K562 (cell line): ENCODE measurements at regions not wholly inside any gene's neighbourhood (a gene's known extent, or its start where the extent isn't known, plus 50 kb on each side); places are given as distances from the start of the nearest gene placed in this dataset.

Experiments used
- ATAC-seq: fragments of 200-7000 bp; cut with Tn5 transposase; 3 replicates; pipeline ENCODE4 v1.9.1; 2020; ENCODE audit warnings: moderate library complexity
- BruUV-seq: library from RNA; stranded (reverse); fragments of 400-500 nt; replicated peaks from 2 replicates; lab custom pipeline; 2021; lab: Mats Ljungman, UMichigan
- CTCF ChIA-PET: fragments of 300-600 bp; formaldehyde crosslinking; extraction: SDS; loops from one replicate; lab custom pipeline; 2021; ENCODE audit warnings: low intra/inter-chr PET ratio; lab: Yijun Ruan, JAX
- POLR2A ChIA-PET: fragments of 300-600, 350-650 bp; sonication (Branson Sonifier 250); formaldehyde crosslinking; extraction: SDS; loops from one replicate; lab custom pipeline; 2021; ENCODE audit warnings: antibody characterized with exemption, inconsistent platforms; lab: Yijun Ruan, JAX
- DNase-seq, 4 experiments: peaks; one replicate each; pipeline versions ENCODE4 v3.0.0 to v3.0.0-alpha.2; 2011 to 2018; ENCODE audit warnings: low spot score in 3 of 4, mixed read lengths in 3 of 4; ENCODE audit errors: extremely low read depth in 1 of 4
- FAIRE-seq: peaks from 2 replicates; lab custom pipeline; 2011; peaks lifted over from hg19 to GRCh38; lab: Jason Lieb, UNC
- H2AFZ ChIP-seq: 2 replicates; pipeline ENCODE4 v1.6.0; 2011; ENCODE audit warnings: low read depth, low read length, control low read depth, inconsistent platforms
- H3K27ac ChIP-seq: fragments of 200-600 bp; 3 replicates; pipeline ENCODE4 v1.8.0; 2011; ENCODE audit warnings: low read depth, mild to moderate bottlenecking, control low read depth, inconsistent platforms, low read length, moderate library complexity, mixed read lengths; ENCODE audit errors: extremely low read depth
- H3K27me3 ChIP-seq, 2 experiments: fragments of 300-600 bp in 1 of 2; 2 replicates in 1 of 2; 3 replicates in 1 of 2; pipeline versions ENCODE4 v1.6.0 to v1.8.0; 2011; ENCODE audit warnings: inconsistent platforms in 2 of 2, low read length in 2 of 2, mild to moderate bottlenecking in 1 of 2, mixed read lengths in 1 of 2, moderate library complexity in 1 of 2; ENCODE audit not compliant: control insufficient read depth in 2 of 2, insufficient read depth in 2 of 2
- H3K36me3 ChIP-seq: fragments of 300-600 bp; 3 replicates; pipeline ENCODE4 v1.8.0; 2011; ENCODE audit warnings: mild to moderate bottlenecking, low read length, inconsistent platforms; ENCODE audit not compliant: control insufficient read depth, insufficient read depth
- H3K4me1 ChIP-seq, 2 experiments: fragments of 200-600 bp in 1 of 2; replicated peaks in 1 of 2; 2 replicates in 1 of 2; 3 replicates in 1 of 2; pipeline versions ENCODE4 v1.5.1 to v1.8.0; 2011; ENCODE audit warnings: inconsistent platforms in 2 of 2, low read length in 2 of 2, mild to moderate bottlenecking in 1 of 2, mixed read lengths in 1 of 2, moderate library complexity in 1 of 2; ENCODE audit not compliant: control insufficient read depth in 2 of 2, insufficient read depth in 2 of 2
- H3K4me2 ChIP-seq: 2 replicates; pipeline ENCODE4 v1.6.1; 2011; ENCODE audit warnings: low read length, control low read depth, inconsistent platforms, mixed read lengths; ENCODE audit not compliant: insufficient read depth
- H3K4me3 ChIP-seq: fragments of 200-600 bp; sonication (generic), shearing (Covaris generic); 2 replicates; pipeline ENCODE4 v1.5.1; 2016; ENCODE audit warnings: control low read depth, inconsistent platforms
- H3K79me2 ChIP-seq: fragments of 200-600 bp; 3 replicates; pipeline ENCODE4 v1.8.0; 2011; ENCODE audit warnings: low read length, inconsistent platforms; ENCODE audit not compliant: control insufficient read depth, insufficient read depth
- H3K9ac ChIP-seq, 2 experiments: 2 replicates each; pipeline versions ENCODE4 v1.6.0 to v1.6.1; 2011; ENCODE audit warnings: low read depth in 2 of 2, low read length in 2 of 2, control low read depth in 1 of 2, inconsistent platforms in 1 of 2, mild to moderate bottlenecking in 1 of 2, mixed read lengths in 1 of 2; ENCODE audit not compliant: insufficient read depth in 1 of 2
- H3K9me1 ChIP-seq: one replicate; pipeline ENCODE4 v1.6.0; 2011; ENCODE audit warnings: inconsistent platforms, mild to moderate bottlenecking, low read length, moderate library complexity; ENCODE audit not compliant: control insufficient read depth, insufficient read depth
- H3K9me3 ChIP-seq: replicated peaks from 2 replicates; pipeline ENCODE4 v1.5.1; 2011; ENCODE audit warnings: low read depth, low read length, inconsistent platforms; ENCODE audit not compliant: control insufficient read depth, insufficient read depth
- H4K20me1 ChIP-seq: replicated peaks from 2 replicates; pipeline ENCODE4 v1.6.1; 2011; ENCODE audit warnings: low read length, inconsistent platforms, mixed read lengths; ENCODE audit not compliant: control insufficient read depth, insufficient read depth
- ARNT ChIP-seq, 2 experiments: fragments of 450-650 bp; IDR thresholded peaks; 2 replicates each; pipeline ENCODE4 v1.6.1; 2016; ENCODE audit warnings: mild to moderate bottlenecking in 1 of 2
- MEIS2 ChIP-seq: fragments of 450-650 bp; IDR thresholded peaks from 2 replicates; pipeline ENCODE4 v1.6.1; 2014; ENCODE audit warnings: mild to moderate bottlenecking; ENCODE audit not compliant: partially characterized antibody
- RFX1 ChIP-seq: fragments of 450-650 bp; IDR thresholded peaks from 2 replicates; pipeline ENCODE4 v1.6.1; 2016; ENCODE audit warnings: mild to moderate bottlenecking, moderate library complexity
- TGIF2 ChIP-seq: sonication (generic); formaldehyde crosslinking; IDR thresholded peaks from 2 replicates; pipeline ENCODE4 v1.8.1; 2022; ENCODE audit warnings: mild to moderate bottlenecking, missing genetic modification reagents, moderate library complexity
- ZFP36 ChIP-seq: fragments of 150-350 bp; IDR thresholded peaks from 2 replicates; pipeline ENCODE4 v1.6.1; 2018; ENCODE audit warnings: low read length, low read depth; ENCODE audit not compliant: partially characterized antibody
- WGBS: fragments of 100-300 bp; shearing (Covaris generic); methylation state at CpG from one replicate; pipeline ENCODE4 v1.1.6; 2016; ENCODE audit warnings: low coverage, mixed read lengths; ENCODE audit not compliant: insufficient coverage; ENCODE audit errors: missing lambda C conversion rate; 5-methylcytosine and 5-hydroxymethylcytosine counted together
- in situ Hi-C: fragments of 300-500 bp; cut with MboI; formaldehyde crosslinking; loops from 4 replicates; pipeline ENCODE4 v1.15.0; 2018; ENCODE audit warnings: inconsistent platforms, mixed read lengths
- intact Hi-C: fragments of 100-400 bp; cut with micrococcal nuclease; formaldehyde crosslinking; loops from 2 replicates; pipeline ENCODE4 v1.14.2; 2022
- TF ChIP-seq, protein P1 (sequence below): fragments of 250-450 bp; sonication (Bioruptor Pico); IDR thresholded peaks from 2 replicates; pipeline ENCODE4 v1.5.0; 2021
- TF ChIP-seq, protein P2 (sequence below): sonication (generic); formaldehyde crosslinking; IDR thresholded peaks from 2 replicates; pipeline ENCODE4 v1.8.1; 2022; ENCODE audit warnings: missing genetic modification reagents
- TF ChIP-seq, protein P3 (sequence below): sonication (generic); formaldehyde crosslinking; IDR thresholded peaks from 2 replicates; pipeline ENCODE4 v1.8.0; 2022; ENCODE audit warnings: mild to moderate bottlenecking, low read depth, missing genetic modification reagents

DNA sequence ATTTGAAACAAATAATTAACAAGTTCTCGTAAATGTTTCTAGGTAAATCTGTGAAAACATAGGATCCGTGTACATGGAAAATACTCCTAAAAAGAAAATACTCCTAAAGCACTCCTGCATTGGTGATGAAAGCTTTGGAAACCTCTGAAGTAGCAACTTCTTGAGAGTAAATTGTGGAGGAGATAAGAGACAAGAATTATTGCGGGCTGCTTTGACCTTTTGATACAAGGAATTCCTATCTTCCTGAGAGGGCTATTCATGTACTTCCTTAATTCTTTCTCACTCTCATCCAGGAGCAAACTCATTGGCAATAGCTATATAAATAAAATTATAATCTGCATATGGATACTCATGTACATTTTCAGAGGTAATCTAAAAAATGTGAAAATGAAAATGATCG lies 158.4 kb upstream of the PIK3R1 start:
- in situ Hi-C loops, result no loop called here
- WGBS, result 0% methylated on average over 4 of the region's 4 CpGs
- Histone ChIP-seq H3K4me1 (no peaks in the 10 kb centered on the region), H3K36me3 (no peaks in the 10 kb centered on the region), H3K9ac (no peak overlapping the region), H3K79me2 (no peaks in the 10 kb centered on the region), H3K27me3 (no peaks in the 10 kb centered on the region), H3K27ac (no peak overlapping the region), H3K4me2 (no peak overlapping the region), H3K4me3 (no peak overlapping the region), H3K9me1 (no peaks in the 10 kb centered on the region), H4K20me1 (no peaks in the 10 kb centered on the region), H2AFZ (no peak overlapping the region), H3K9me3 (no peaks in the 10 kb centered on the region)
- TF ChIP-seq TGIF2 (CRISPR knock-in tag), result no peak
- peak; percentile 17 for TF ChIP-seq MEIS2
- intact Hi-C loops, result no loop called here
- CTCF ChIA-PET, result no interaction called here
- POLR2A ChIA-PET, result no interaction called here
- no TSS peak for BruUV-seq
- FAIRE-seq (no peak), DNase-seq (no peak), ATAC-seq (no peak)

DNA sequence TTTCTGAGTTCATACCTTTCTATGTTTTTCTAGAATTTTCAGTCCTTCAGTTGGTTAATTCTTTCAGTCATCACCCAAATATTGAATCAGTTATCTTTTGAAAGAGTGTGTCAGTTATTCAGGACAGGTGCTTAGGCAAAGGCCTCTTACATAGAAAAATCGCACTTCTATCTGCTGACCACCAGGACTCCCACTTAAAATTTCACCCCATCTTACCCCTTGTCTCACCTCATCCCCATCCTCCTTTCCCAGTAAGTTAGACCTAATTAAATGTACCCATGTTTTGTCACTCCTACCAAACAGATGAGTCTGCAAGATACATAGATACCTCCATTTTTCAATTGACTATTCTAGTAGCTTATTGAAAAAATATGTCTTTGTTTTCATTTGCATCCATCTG lies 159.9 kb upstream of the PIK3R1 start:
- Histone ChIP-seq H3K9ac (no peak overlapping the region), H3K36me3 (no peaks in the 10 kb centered on the region), H3K79me2 (no peaks in the 10 kb centered on the region), H3K4me2 (no peak overlapping the region), H3K4me1 (no peaks in the 10 kb centered on the region), H4K20me1 (no peaks in the 10 kb centered on the region), H2AFZ (no peak overlapping the region), H3K27ac (no peak overlapping the region), H3K4me3 (no peak overlapping the region), H3K9me3 (no peaks in the 10 kb centered on the region), H3K9me1 (no peaks in the 10 kb centered on the region), H3K27me3 (no peaks in the 10 kb centered on the region)
- ATAC-seq (no peak), FAIRE-seq (no peak), DNase-seq (no peak)
- intact Hi-C loops (no loop called here), in situ Hi-C loops (no loop called here)
- 0% methylated on average over 1 of the region's 1 CpG for WGBS
- POLR2A ChIA-PET, result no interaction called here
- CTCF ChIA-PET, result no interaction called here
- BruUV-seq, result no TSS peak
- no peak for TF ChIP-seq ZFP36
- TF ChIP-seq ARNT (IDR thresholded peaks at IDR 0.05), result no peak
- TF ChIP-seq, protein P1, sequence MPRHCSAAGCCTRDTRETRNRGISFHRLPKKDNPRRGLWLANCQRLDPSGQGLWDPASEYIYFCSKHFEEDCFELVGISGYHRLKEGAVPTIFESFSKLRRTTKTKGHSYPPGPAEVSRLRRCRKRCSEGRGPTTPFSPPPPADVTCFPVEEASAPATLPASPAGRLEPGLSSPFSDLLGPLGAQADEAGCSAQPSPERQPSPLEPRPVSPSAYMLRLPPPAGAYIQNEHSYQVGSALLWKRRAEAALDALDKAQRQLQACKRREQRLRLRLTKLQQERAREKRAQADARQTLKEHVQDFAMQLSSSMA (CRISPR knock-in tag), result no peak
- TF ChIP-seq, protein P2, sequence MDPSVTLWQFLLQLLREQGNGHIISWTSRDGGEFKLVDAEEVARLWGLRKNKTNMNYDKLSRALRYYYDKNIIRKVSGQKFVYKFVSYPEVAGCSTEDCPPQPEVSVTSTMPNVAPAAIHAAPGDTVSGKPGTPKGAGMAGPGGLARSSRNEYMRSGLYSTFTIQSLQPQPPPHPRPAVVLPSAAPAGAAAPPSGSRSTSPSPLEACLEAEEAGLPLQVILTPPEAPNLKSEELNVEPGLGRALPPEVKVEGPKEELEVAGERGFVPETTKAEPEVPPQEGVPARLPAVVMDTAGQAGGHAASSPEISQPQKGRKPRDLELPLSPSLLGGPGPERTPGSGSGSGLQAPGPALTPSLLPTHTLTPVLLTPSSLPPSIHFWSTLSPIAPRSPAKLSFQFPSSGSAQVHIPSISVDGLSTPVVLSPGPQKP (CRISPR knock-in tag), result no peak
- no peak for TF ChIP-seq RFX1
- TF ChIP-seq, protein P3, sequence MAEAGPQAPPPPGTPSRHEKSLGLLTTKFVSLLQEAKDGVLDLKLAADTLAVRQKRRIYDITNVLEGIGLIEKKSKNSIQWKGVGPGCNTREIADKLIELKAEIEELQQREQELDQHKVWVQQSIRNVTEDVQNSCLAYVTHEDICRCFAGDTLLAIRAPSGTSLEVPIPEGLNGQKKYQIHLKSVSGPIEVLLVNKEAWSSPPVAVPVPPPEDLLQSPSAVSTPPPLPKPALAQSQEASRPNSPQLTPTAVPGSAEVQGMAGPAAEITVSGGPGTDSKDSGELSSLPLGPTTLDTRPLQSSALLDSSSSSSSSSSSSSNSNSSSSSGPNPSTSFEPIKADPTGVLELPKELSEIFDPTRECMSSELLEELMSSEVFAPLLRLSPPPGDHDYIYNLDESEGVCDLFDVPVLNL (CRISPR knock-in tag), result no peak
